ENCODE measurements at regions not wholly inside any gene's neighbourhood (a gene's known extent, or its start where the extent isn't known, plus 50 kb on each side); places are given as distances from the start of the nearest gene placed in this dataset.

GRCh38 chr14:65989981-65990380 lies 496.2 kb upstream of the CCDC196 start:
- TF ChIP-seq CTCF (conservative IDR thresholded peaks at IDR 0.05) (no peak), ZFX (IDR thresholded peaks at IDR 0.05) (no peak)
